HG02885 (cell line): ENCODE measurements at regions not wholly inside any gene's neighbourhood (a gene's known extent, or its start where the extent isn't known, plus 50 kb on each side); places are given as distances from the start of the nearest gene placed in this dataset.
"Not testable (repeated sequence)": the region's sequence is repeated elsewhere in the genome, so short reads cannot be mapped to it uniquely, and the experiment has no call there.

Experiments used
- ATAC-seq: cut with Tn5 transposase; IDR thresholded peaks from one replicate; pipeline ENCODE4 v1.9.1; 2021; ENCODE audit warnings: mild to moderate bottlenecking; ENCODE audit not compliant: unreplicated experiment, poor library complexity

DNA sequence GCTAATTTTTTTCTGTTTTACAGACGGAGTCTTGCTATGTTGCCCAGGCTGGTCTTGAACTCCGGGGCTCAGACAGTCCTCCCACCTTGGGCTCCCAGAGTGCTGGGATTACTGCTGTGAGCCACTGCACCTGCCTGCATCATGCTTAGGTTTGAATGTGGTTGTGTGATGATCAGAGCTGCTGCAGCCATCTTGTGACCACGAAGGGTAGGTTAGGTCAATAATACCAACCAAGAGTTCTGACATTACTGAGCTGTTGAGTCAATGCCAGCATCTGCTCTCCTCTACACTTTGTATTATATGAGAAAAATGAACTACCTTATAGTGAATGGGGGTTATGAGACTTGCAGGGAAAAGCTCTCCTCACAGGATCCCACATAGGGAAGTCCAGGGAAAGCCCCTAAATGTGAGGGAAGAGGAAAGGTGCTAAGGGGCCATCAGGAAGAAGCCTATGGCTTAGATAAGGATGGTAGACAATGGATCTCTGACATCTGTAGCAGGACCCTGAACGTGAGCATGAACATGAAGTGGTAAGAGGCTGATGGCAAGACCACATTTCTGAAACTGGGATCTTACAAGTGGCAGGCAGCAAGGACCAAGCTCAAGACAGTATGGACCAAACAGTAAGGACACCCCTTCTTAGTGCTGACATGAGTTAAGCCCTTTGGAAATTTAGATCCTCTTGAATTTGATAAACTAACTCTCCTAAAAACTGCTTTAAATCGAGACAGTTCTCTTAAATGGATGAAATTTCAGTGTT is 75.7 kb upstream of the ZNF169 start:
- ATAC-seq = no peak

DNA sequence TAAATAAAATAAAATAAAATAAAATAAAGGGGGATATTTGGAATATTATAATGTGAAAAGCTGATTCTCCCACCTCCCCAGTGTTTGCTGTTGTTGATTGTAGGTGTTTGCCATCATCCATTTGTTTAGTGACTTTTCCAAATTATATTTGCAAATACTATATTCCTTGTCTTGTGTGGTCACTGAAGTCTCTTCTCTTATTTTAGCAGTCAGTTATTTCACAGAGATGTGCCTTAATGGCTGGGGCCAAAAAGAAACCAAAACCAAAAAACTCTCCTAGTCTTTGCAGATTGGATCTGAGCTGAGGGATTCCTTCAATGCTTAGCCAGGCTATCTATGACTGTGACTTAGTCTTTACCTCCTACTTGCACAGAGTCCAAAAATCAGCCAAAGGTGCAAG is 70.9 kb upstream of the ZNF169 start:
- no peak for ATAC-seq

DNA sequence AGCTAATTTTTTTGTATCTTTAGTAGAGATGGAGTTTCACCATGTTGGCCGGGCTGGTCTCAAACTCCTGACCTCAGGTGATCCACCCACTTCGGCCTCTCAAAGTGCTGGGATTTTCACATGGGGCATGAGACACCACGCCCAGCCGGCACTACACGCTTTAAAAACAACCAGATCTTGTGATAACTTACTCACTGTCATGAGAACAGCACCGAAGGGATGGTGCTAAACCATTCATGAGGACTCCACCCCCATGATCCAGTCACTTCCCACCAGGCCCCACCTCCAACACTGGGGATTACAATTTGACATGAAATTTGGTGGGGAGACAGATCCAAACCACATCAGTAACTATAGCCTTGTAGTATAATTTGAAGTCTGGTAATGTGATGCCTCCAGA is 67.4 kb upstream of the ZNF169 start:
- not testable (repeated sequence) for ATAC-seq

DNA sequence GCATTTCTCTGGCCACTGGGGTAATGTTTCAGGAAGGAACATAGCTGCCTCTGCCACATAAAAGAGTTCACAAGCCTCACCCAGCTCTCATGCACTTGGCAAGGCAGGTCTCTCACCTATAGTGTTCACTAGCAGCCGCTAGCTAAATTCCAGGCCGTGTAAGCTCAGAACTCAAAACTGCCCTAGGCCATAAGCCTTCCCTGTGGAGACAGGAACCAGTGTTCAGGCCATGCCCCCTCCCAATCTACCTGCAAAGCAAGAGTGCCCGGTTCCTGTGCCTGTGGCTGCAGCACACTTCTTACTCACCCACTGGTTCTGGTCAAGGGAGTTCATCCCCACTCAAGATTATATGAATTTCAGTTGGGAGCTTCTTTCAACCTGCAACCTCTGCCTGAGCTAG is 60.7 kb upstream of the ZNF169 start:
- ATAC-seq = no peak

DNA sequence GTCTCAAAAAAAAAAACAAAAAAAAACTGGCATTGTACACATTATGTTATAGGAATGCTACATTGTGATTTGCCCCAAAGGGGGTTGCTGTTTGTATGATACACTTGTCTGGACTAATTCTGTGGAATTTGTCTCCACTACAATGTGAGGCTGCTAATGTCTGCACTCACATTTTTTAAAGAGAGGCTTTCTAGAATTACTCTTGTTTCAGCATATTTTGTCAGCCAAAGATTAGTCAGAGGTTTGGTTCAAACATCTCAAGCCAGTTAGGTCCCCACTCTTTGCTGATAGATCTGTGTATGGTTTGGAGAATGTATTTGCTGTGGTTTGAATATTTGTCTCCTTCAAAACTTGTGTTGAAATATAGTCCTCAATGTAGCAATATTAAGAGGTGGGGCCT is 59.3 kb upstream of the ZNF169 start:
- ATAC-seq = no peak

DNA sequence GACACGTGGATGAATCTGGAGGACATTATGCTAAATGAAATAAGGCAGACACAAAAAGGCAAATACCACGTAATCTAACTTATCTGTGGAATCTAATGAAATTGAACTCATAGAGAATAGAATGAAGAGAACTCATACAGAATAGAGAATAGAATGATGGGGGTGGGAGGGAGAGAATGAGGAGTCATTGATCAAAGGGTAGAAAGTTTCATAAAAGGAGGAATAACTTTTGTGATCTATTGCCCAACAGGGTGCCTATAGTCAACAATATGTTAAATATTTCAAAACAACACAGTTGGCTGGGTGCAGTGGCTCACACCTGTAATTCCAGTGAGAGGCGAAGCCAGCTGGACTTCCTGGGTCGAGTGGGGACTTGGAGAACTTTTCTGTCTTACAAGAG is 54.9 kb upstream of the ZNF169 start:
- no peak for ATAC-seq

DNA sequence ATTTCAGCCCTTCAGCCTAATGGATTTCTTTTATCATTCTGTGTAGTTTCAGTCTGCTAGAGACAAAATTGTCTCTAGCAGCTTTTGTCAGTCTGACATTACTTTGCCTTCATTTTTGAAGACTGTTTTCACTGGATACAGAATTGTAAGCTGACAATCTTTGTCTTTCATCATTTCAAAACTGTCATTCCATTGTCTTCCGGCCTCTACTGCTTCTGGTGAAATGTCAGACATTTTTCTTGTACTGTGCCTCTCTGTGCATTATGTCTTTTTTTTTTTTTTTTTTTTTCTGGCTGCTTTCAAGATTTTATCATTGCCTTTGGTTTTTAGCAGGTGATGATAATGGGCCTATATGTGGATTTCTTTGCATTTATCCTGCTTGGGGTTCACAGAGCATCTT is 51.3 kb upstream of the ZNF169 start:
- ATAC-seq = no peak
